Muscle of leg (tissue), 3 donors: ENCODE measurements at regions not wholly inside any gene's neighbourhood (a gene's known extent, or its start where the extent isn't known, plus 50 kb on each side); places are given as distances from the start of the nearest gene placed in this dataset.
"Not testable (repeated sequence)": the region's sequence is repeated elsewhere in the genome, so short reads cannot be mapped to it uniquely, and the experiment has no call there.

ENCODE experiments used
- DNase-seq: peaks from one replicate; pipeline ENCODE4 v3.0.0; 2013
- H3K27ac ChIP-seq: one replicate; pipeline ENCODE4 v1.5.1; 2013; ENCODE audit warnings: mild to moderate bottlenecking, low read length, control low read depth
- H3K27me3 ChIP-seq: one replicate; pipeline ENCODE4 v1.6.1; 2013; ENCODE audit warnings: low read length; ENCODE audit not compliant: control insufficient read depth, insufficient read depth
- H3K36me3 ChIP-seq: one replicate; pipeline ENCODE4 v1.6.1; 2013; ENCODE audit warnings: low read length; ENCODE audit not compliant: control insufficient read depth, insufficient read depth
- H3K4me1 ChIP-seq: one replicate; pipeline ENCODE4 v1.6.1; 2013; ENCODE audit warnings: low read length; ENCODE audit not compliant: control insufficient read depth, insufficient read depth
- H3K4me3 ChIP-seq: one replicate; pipeline ENCODE4 v1.5.1; 2013; ENCODE audit warnings: low read length, control low read depth
- H3K9me3 ChIP-seq: replicated peaks from 2 replicates; pipeline ENCODE4 v1.6.1; 2013; ENCODE audit warnings: low read depth, low read length; ENCODE audit not compliant: control insufficient read depth
- WGBS: methylation state at CpG from one replicate; pipeline ENCODE4 v1.1.5; 2013; ENCODE audit warnings: missing lambda C conversion rate; ENCODE audit not compliant: insufficient coverage; 5-methylcytosine and 5-hydroxymethylcytosine counted together

DNA sequence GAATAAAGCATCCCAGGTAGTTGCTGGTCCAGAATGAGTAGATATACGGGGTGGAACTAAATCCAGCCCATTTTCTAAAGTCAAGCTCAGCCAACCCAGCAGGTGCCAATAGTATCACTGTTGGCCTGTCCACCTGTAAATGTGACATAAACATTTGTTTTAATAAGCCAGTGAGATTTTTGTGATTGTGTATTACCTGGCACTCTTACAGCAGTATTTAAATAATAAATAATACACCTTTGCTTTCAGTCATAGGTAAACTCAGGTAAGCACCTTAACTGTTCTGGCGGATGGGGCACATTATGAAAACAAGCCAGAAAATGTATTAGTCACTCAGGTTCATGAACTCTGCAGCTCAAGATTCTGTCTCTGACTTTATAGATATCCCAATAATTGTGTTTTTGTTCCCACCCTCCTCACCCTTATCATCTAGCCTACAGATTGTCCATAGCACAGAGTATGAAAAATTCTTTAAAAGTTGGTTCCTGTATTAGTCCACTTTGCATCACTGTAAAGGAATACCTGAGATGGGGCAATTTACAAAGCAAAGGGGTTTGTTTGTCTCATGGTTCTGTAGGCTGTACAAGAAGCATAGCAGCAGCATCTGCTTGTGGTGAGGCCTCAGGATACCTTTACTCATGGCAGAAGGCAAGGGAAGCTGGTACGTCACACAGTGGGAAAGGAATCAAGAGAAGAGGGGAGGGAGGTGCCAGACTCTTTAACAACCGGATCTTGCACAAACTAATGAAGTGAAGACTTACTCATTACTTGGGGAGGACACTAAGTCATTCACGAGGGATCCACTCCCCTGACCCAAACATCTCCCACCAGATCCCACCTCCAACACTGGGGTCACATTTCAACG is 73.0 kb upstream of the CYRIA start:
- no CpG with 5 or more reads among the region's 6 CpGs for WGBS

DNA sequence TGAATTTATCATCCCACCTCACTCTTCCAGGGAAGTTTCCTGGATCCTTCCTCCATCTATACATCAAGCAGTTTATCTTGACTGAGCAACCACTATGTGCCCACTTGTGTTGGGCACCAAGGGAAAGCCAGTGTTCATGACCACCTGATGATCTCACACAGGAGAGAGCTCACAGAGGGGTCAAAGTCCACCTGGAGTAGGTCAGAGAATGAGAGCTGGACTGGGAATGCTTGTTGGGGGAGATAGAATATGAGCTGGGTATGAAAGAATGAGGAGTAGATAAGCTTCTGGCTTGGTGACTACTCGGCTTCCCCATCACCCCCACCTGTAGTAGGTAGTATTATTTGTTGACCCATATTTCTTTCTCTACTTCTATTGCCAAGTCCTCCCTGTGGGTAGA is 72.2 kb upstream of the CYRIA start:
- H3K36me3 ChIP-seq, result no peaks in the 10 kb centered on the region
- DNase-seq, result no peak
- no CpG with 5 or more reads among the region's 1 CpG for WGBS

More for the DNA sequence above, 73.0 kb upstream of the CYRIA start:
- H3K27me3 ChIP-seq, result no peaks in the 10 kb centered on the region
- H3K9me3 ChIP-seq, result no peaks in the 10 kb centered on the region
- no peak overlapping the region for H3K4me3 ChIP-seq
- DNase-seq, result no peak
- H3K4me1 ChIP-seq, result no peaks in the 10 kb centered on the region
- no peaks in the 10 kb centered on the region for H3K36me3 ChIP-seq
- no peak overlapping the region for H3K27ac ChIP-seq

DNA sequence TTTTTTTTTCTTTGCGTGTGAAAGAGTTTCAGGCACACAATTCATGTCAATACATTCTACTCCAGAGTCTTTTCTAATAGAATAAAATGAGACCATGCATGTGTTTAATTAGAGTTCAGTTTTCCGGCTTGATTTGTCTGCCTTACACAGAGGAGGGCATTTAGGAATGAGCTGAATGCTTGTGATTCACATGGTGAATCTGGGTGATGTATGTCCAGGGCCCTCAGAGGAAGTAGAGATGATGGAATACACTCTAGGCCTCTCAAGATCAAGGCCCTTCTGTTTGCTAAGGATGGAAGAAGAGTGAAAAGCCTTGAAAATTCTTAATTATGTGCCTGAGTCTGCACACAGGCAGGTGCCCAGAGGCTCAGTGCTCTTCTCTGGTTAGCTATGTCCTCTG is 71.0 kb upstream of the CYRIA start:
- Histone ChIP-seq H3K4me3 (no peak overlapping the region), H3K27me3 (no peaks in the 10 kb centered on the region), H3K36me3 (no peaks in the 10 kb centered on the region), H3K9me3 (no peaks in the 10 kb centered on the region), H3K27ac (no peak overlapping the region), H3K4me1 (no peaks in the 10 kb centered on the region)
- no CpG with 5 or more reads among the region's 2 CpGs for WGBS
- DNase-seq, result no peak

More for the DNA sequence above, 72.2 kb upstream of the CYRIA start:
- Histone ChIP-seq H3K9me3 (no peaks in the 10 kb centered on the region), H3K4me1 (no peaks in the 10 kb centered on the region), H3K27me3 (no peaks in the 10 kb centered on the region), H3K4me3 (no peak overlapping the region), H3K27ac (no peak overlapping the region)

DNA sequence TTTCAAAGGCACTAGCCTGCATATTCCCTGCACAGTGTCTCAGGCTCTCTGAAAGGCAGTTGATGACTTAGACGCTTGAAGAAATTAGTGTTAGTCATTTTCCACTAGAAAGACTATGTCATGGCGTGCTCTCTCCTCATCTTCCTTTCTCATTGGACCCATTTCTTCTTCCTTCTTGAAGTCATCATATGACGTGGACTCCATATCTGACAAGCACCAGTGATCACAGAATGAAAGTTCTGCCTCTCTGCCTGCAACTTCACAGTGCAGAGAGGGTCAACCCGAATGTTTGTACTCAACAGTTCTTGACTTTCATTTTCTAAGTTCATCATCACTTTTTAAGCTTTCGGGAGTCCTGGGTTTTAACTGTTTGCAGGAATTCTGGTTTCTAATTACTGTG is 63.7 kb upstream of the CYRIA start:
- no peak overlapping the region for H3K27ac ChIP-seq
- DNase-seq, result no peak
- WGBS, result 79% methylated on average over 3 of the region's 5 CpGs
- no peaks in the 10 kb centered on the region for H3K4me1 ChIP-seq
- H3K36me3 ChIP-seq, result no peaks in the 10 kb centered on the region
- H3K27me3 ChIP-seq, result no peaks in the 10 kb centered on the region
- no peaks in the 10 kb centered on the region for H3K9me3 ChIP-seq
- H3K4me3 ChIP-seq, result no peak overlapping the region

DNA sequence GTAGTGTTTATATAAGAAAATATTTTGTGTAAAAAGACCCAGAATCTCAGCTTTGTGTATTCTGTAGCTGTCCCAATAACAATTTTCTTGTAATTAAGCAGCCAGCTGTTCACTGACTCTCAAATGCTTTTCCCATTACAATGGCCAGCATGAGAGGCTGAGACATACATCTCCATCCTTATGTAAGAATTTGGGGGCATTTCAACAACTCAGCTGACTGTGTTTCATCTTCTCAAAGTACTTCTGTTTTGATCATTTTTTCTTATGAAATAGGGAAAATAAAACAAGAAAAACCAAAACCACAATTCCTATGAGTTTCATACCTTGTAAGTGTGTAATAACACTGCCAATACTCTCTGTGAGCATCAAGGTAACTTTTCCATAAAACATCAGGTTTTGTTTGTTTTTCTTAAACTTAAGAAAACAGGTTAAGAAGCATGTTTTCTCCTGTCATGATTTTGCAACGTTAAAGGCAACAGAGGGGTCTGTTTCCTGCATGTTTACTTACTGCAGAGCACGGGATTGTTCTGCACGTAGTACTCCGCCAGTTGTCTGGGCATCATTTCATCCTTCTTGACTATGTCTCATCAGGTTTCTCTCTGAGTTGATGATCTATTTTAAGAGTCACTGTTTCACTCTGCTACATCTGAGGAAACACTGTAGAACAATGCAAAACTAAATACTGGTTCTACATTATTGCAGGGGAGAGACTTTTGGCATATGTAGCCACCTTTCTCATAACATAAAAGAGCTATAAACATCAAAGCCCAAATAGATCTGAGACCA is 62.9 kb upstream of the CYRIA start:
- no peaks in the 10 kb centered on the region for H3K9me3 ChIP-seq
- H3K4me1 ChIP-seq, result no peaks in the 10 kb centered on the region
- peak; percentile 58 for DNase-seq
- no peak overlapping the region for H3K4me3 ChIP-seq
- H3K36me3 ChIP-seq, result no peaks in the 10 kb centered on the region
- H3K27me3 ChIP-seq, result no peaks in the 10 kb centered on the region
- WGBS, result 16% methylated on average over 2 of the region's 4 CpGs
- no peak overlapping the region for H3K27ac ChIP-seq

DNA sequence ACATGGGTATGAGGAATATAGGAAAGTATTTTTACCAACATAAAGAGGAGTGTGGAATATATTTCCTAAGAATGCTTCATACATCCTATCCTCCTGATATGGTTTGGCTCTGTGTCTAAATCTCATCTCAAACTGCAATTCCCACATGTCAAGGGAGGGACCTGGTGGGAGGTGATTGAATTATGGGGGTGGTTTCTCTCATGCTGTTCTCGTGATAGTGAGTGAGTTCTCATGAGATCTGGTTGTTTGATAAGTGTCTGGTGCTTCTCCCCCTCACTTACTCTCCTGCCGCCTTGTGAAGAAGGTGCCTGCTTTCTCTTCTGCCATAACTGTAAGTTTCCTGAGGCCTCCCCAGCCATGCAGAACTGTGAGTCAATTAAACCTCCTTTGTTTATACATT is 62.2 kb upstream of the CYRIA start:
- not testable (repeated sequence) for H3K27ac ChIP-seq, H3K4me3 ChIP-seq, H3K27me3 ChIP-seq, DNase-seq, H3K9me3 ChIP-seq, H3K4me1 ChIP-seq, H3K36me3 ChIP-seq
- WGBS, result no CpG with 5 or more reads among the region's 2 CpGs

DNA sequence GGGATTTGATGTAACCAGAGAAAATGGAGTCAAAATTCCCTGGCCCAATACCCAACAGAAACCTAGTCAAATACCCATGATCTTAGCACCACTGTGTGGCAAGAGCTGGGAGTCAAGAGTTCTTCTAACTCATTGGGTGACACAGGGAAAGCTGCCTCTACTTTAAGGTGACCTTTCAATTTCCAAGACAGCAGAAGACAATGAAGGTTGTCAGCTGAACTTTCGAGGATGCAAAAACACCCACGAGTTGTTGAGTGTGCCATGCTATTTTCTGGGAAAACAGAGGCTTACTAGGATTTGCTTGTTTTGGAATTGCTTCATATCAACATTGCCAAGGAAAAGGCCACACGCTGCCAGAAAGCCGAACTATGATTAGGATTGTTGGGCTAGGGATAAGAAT is 61.6 kb upstream of the CYRIA start:
- no peaks in the 10 kb centered on the region for H3K4me1 ChIP-seq
- H3K36me3 ChIP-seq, result no peaks in the 10 kb centered on the region
- WGBS, result 78% methylated on average over 4 of the region's 4 CpGs
- no peak overlapping the region for H3K27ac ChIP-seq
- no peaks in the 10 kb centered on the region for H3K9me3 ChIP-seq
- no peak for DNase-seq
- H3K27me3 ChIP-seq, result no peaks in the 10 kb centered on the region
- H3K4me3 ChIP-seq, result no peak overlapping the region

DNA sequence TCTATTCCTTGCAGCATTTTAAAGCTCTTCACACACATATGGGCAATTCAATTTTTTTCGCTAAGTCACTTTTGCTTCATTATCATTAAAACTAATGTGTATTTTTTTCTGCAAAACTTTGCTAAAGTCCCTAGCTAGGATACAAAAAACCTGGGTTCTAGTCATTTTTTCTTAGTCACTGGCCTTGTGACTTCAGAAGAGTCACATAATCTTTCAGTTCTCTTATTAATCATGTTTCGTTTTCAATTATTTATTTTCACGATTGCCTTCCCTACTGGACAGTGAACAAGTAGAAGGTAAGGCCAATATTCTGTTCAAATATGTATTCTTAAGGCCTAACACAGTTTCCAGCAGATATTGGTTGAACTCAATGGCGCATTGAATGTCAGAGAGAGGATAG is 60.9 kb upstream of the CYRIA start:
- no peak overlapping the region for H3K4me3 ChIP-seq
- 100% methylated on average over 1 of the region's 4 CpGs for WGBS

DNA sequence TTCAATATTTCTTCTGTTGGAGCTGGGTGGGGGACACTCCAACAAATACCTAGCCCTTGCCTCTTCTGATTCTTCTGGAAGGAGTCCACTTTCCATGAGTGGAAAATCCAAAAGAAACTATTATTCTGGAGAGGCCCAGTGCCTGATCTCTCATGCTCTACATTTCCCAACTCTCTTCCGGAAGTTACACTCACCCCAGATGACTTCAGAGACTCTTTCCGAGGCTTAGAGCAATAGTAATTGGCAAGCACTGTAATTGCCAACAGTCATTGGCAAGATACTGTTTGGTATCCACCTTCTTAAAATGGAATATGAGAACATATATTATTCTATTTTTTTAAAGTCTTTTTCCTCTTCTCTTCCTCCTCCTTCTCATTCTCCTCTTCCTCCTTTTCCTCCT is 60.5 kb upstream of the CYRIA start:
- Histone ChIP-seq H3K27ac (no peak overlapping the region), H3K4me1 (no peaks in the 10 kb centered on the region), H3K36me3 (no peaks in the 10 kb centered on the region), H3K9me3 (no peaks in the 10 kb centered on the region), H3K4me3 (no peak overlapping the region), H3K27me3 (no peaks in the 10 kb centered on the region)
- WGBS, result no CpG with 5 or more reads among the region's 2 CpGs
- DNase-seq, result no peak

More for the DNA sequence above, 60.9 kb upstream of the CYRIA start:
- no peaks in the 10 kb centered on the region for H3K27me3 ChIP-seq
- no peaks in the 10 kb centered on the region for H3K4me1 ChIP-seq
- H3K27ac ChIP-seq, result no peak overlapping the region
- no peaks in the 10 kb centered on the region for H3K9me3 ChIP-seq
- no peak for DNase-seq
- no peaks in the 10 kb centered on the region for H3K36me3 ChIP-seq

DNA sequence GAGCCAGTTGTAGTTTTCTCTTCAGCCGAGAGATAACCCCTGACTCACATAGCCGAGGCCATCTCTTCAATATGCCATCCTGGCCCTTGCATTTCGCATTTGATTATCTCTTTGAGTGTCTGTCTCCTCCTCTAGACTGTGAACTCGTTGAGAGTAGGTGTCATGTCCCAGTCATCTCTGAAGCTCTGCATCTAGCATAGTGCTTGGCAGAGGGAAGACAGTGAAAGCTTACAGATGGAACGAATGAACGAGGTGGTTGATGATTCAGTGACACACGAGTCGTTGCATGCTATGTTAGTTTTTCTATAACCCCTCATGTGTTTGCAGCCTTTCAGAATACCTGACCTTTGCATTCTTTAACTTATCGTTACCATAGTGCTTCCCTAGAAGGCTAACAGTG is 59.9 kb upstream of the CYRIA start:
- no peak overlapping the region for H3K27ac ChIP-seq
- H3K4me3 ChIP-seq, result no peak overlapping the region
- no peak for DNase-seq
- no peaks in the 10 kb centered on the region for H3K9me3 ChIP-seq
- H3K36me3 ChIP-seq, result no peaks in the 10 kb centered on the region
- H3K27me3 ChIP-seq, result no peaks in the 10 kb centered on the region
- H3K4me1 ChIP-seq, result no peaks in the 10 kb centered on the region
- 73% methylated on average over 4 of the region's 9 CpGs for WGBS
